Cardiac fibroblast (primary cell): ENCODE measurements at regions not wholly inside any gene's neighbourhood (a gene's known extent, or its start where the extent isn't known, plus 50 kb on each side); places are given as distances from the start of the nearest gene placed in this dataset.

ENCODE experiments used
- DNase-seq, 2 donors: peaks; one replicate each; pipeline versions ENCODE4 v3.0.0 to v3.0.0-alpha.2; 2010; ENCODE audit warnings: low read depth in 2 of 2
- H3K4me3 ChIP-seq, 2 donors: replicated peaks in 1 of 2; 1 replicate in 1 of 2; 2 replicates in 1 of 2; pipeline ENCODE4 v1.5.1; 2011; ENCODE audit warnings: low read depth in 2 of 2, low read length in 2 of 2, mild to moderate bottlenecking in 2 of 2, moderate library complexity in 1 of 2
- CTCF ChIP-seq: IDR thresholded peaks from one replicate; pipeline ENCODE4 v1.5.1; 2011; ENCODE audit warnings: low read depth, mild to moderate bottlenecking, low read length, inconsistent platforms

- H3K4me3 ChIP-seq, result no peak overlapping the region
- TF ChIP-seq CTCF, result no peak
- DNase-seq, result no peak
Measured at GRCh38 chr10:32169556-32169955, 113.3 kb upstream of the KIF5B start.

GRCh38 chr10:32167450-32167849, 111.2 kb upstream of the KIF5B start:
- no peak overlapping the region for H3K4me3 ChIP-seq
- no peak for TF ChIP-seq CTCF
- no peak for DNase-seq

GRCh38 chr10:32166365-32166764, 110.1 kb upstream of the KIF5B start:
- TF ChIP-seq CTCF, result no peak
- DNase-seq, result no peak
- no peak overlapping the region for H3K4me3 ChIP-seq

GRCh38 chr10:32163762-32164148, 107.5 kb upstream of the KIF5B start:
- H3K4me3 ChIP-seq, result no peak overlapping the region
- DNase-seq, result no peak
- TF ChIP-seq CTCF, result no peak

- H3K4me3 ChIP-seq, result no peak overlapping the region
- no peak for DNase-seq
Measured at GRCh38 chr10:32163071-32163761, 107.0 kb upstream of the KIF5B start.

GRCh38 chr10:32161586-32161985, 105.4 kb upstream of the KIF5B start:
- TF ChIP-seq CTCF, result no peak
- H3K4me3 ChIP-seq, result no peak overlapping the region
- DNase-seq, result no peak

More at GRCh38 chr10:32163071-32163761, 107.0 kb upstream of the KIF5B start:
- TF ChIP-seq CTCF, result no peak

GRCh38 chr10:32160864-32161263, 104.6 kb upstream of the KIF5B start:
- H3K4me3 ChIP-seq, result no peak overlapping the region
- DNase-seq, result no peak
- no peak for TF ChIP-seq CTCF
